HG02759 (cell line): ENCODE measurements at regions not wholly inside any gene's neighbourhood (a gene's known extent, or its start where the extent isn't known, plus 50 kb on each side); places are given as distances from the start of the nearest gene placed in this dataset.

Source experiments
- ATAC-seq: cut with Tn5 transposase; IDR thresholded peaks from one replicate; pipeline ENCODE4 v1.9.1; 2021; ENCODE audit warnings: mild to moderate bottlenecking, moderate library complexity; ENCODE audit not compliant: unreplicated experiment

DNA sequence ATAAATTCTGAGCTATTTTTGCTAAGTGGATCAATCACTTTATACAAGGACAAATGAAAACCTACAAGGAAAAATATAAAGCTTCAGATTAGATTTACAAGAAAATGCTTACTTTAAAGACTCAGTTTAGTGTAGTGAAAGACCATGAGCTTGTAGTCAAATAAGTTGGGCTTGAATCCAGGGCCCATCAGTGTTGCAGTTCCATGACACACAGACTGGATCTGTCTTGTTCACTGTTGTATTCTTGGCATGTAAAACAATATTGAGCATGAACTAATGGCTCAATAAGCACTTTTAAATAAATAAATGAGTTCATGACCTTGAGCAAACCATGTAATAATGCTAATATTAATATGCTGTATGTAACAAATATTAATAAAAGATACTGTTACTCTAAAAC lies 164.6 kb upstream of the KCND2 start:
- ATAC-seq = no peak

GRCh38 chr7:120110169-120110568 lies 162.8 kb upstream of the KCND2 start:
- no peak for ATAC-seq

GRCh38 chr7:120114626-120115025 lies 158.3 kb upstream of the KCND2 start:
- no peak for ATAC-seq

DNA sequence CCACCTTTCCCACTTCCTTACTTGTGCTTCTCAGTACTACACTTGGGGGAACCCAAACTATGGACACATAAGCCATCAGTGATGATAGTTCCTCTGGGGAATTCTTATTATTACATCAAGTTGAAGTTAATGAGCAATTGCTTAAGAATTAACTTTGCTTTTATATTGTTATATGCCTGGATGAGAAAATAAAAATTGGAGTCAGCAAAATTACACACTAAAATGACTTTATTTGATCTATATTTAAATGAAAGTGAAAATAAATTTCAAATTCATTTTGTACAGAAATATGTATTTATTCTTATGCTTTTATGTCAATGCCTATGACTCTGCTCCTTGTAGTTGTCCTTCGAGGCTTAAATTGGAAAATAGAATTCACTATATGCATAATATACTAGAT lies 149.4 kb upstream of the KCND2 start:
- no peak for ATAC-seq

GRCh38 chr7:120131096-120131839 lies 141.7 kb upstream of the KCND2 start:
- no peak for ATAC-seq

DNA sequence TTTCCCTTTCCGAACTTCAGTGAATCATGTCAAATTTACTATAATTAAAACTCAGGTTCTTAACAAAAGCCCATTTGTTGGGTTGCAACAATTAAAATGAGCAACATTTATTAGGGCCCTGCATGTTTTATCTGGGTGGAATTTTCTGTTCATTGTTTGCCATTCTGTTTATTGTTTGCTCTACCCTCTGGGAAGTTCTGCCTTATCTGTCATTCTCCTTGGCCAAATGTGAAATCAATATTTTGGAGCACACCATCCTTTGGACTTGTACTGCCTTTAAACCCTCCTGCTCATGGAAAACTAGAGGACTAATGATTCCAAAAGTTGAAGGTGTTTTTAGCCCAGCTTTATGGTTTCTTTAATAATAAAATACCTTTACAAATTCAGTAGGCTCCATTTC lies 134.5 kb upstream of the KCND2 start:
- ATAC-seq = no peak

- no peak for ATAC-seq
Measured at GRCh38 chr7:120156476-120156875, 116.5 kb upstream of the KCND2 start.

DNA sequence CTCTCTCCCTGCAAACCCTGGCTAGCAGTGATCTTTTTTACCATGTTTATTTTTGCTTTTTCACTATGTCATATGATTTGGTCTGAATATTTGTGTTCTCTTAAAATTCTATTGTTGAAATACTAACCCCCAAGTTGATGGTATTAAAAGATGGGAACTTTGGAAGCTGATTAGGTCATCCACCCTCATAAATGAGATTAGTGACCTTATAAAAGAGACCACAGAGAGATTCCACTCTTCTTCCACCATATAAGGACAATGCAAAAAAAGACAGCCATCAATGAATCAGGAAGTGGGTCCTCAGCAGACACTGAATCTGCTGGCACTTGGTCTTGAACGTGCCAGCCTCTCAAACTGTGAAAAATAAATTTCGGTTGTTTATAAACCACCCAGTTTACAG lies 112.8 kb upstream of the KCND2 start:
- no peak for ATAC-seq

GRCh38 chr7:120163449-120163848 lies 109.5 kb upstream of the KCND2 start:
- ATAC-seq = no peak

DNA sequence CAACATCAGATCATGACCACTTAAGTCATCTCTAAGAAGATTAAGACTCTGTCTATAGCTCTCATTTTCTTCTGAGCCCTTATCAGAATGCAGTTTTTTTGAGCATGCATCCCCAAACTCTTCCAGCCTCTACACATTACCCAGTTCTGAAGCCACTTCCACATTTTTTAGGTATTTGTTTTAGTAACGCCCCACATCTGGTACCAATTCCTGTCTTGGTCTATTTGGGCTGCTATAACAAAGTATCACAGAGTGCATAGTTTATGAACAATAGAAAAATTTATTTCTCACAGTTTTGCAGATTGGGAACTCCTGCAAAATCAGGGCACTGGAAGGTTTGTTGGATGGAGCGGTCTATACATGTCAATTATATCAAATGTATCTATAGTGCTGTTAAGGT lies 107.7 kb upstream of the KCND2 start:
- ATAC-seq = no peak

- no peak for ATAC-seq
Measured at GRCh38 chr7:120168066-120168465, 104.9 kb upstream of the KCND2 start.

DNA sequence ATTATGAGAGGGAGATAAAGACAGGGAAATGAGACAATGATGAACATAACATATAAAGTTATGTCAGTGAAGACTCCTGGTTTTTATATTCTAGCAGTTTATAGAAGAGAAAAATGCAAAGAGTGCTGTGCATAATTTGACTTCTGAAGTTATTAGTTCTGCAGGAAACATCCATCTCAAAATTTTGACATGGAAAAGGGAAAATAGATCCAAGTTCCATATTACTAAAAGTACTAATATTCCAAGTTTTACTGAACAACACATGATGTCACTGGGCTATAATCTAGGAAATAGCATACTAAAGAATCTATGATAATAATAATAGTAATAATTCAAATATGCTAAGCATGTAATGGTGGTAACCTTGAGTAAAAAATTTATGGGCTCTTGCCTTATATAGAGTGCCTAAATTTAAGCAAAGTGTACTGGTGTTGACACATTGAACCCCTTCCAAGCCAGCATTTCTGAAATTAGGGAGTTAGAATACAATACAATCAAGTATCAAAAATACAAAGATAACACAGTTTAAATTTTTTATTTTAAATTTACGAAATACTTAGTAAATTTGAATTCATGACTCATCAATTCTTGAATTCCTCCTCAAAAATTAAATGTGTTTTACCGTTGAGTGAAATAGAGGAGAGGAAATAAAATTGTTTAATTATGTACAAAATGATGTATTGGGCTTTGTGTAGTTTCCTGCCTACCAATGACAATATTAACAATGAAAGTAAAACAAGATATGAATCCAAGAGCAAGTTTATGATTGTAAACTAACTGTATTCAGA lies 102.8 kb upstream of the KCND2 start:
- ATAC-seq = no peak

- ATAC-seq = no peak
Measured at GRCh38 chr7:120170834-120171233, 102.1 kb upstream of the KCND2 start.

DNA sequence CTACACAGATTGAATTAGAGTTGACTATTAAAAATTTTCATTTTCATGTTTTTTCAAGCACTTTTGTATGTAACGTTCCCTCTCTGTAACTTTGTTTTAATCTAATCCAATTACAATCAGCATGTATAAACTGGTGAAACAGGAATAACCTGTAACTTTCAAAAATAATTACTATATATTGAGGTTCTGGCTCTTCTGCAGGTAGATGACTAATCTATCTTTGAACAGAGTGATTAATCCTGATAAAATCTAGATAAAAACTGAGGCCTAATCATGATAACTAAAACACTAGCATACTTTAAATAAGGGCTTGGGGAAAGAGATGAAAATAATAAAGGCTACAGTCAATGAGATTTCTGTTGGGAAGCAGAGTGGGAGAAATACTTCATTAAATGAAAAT lies 101.6 kb upstream of the KCND2 start:
- no peak for ATAC-seq

- ATAC-seq = no peak
Measured at GRCh38 chr7:120180221-120180620, 92.8 kb upstream of the KCND2 start.

DNA sequence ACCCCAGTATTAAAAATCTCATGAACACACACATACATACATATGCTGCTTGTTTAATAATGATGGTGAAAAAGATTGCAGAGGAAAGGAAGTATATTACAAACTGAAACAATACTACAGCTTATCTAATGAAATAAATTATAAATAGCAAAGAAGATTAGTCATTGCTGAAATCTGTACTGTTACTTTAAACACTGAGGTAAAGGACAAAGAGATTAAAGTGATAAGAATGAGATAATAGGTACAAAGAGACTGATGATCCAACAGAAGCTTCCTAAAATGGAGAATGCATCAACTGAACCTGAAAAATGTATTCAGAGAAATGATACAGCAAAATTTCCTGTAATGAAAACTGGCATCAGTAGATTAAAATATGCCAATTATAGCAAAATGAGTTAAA lies 91.5 kb upstream of the KCND2 start:
- ATAC-seq = no peak

DNA sequence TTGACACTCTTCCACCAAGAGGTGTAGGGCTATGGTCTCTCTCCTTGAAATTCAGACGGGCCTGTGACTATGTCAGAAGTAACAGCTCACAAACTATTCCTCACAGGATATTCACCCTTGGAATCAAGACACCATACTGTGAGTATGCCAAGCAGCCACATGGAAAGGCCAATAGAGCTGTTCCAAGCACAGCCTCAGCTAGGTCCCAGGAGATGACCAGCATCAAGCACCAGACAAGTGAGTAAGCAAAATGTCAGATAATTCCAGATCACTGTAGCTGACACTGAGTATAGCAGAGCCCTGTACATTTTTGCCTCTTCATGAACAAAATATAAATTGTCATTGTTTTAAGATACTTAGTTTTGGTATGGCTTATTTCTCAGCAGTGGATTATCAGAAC lies 88.1 kb upstream of the KCND2 start:
- ATAC-seq = no peak

DNA sequence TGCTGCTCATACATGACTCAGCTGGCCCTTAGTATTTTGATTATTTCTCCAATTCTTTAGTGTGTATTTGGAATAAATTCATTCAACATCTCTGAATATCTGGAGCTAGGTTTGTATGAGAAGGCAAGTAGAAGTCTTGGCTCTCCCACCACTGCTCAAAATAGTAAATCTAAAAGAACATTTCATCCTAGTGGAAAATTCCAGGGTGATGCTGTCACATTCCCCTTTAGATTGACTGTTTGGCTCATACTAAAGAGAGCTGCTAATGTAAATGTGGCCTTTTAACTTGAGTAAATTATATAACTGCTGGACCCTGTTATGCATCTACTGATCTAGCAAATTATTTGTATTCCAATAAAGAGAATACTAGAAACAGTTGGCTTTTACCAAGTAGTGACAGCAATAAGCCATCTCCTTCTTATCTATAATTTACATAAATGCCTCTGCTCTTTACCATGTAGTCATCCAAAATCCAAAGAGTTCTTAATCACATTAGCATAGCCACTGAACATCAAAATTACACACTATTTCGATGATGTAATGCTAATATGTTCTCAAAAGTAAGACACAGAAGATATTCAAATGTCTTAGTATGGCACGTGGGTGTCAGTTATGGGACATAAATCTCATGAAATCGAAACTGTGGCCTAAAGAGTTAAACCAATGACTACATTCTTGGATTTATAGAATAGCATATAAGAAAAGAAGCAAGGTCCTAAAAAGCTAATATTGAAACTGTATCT lies 86.9 kb upstream of the KCND2 start:
- ATAC-seq = no peak

DNA sequence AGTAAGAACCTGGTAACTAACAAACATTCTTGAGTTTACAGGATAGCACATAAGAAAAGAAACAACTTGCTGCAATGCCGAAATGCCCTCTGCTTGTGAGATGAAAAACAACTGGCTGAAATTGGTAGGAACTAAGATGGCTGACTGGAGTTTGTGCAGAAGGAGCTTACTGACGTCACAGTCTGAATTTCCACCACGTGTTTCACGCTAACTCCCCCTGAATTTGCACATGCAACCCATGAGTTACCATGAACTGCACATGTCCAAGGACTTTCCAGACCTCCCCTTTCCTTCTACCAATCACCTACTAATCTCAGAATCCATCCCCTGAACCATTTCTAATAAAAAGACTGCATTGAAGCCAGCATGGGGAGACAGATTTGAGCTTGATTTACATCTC lies 86.3 kb upstream of the KCND2 start:
- ATAC-seq = no peak

GRCh38 chr7:120189623-120190022 lies 83.4 kb upstream of the KCND2 start:
- no peak for ATAC-seq

- no peak for ATAC-seq
Measured at GRCh38 chr7:120190109-120190508, 82.9 kb upstream of the KCND2 start.

DNA sequence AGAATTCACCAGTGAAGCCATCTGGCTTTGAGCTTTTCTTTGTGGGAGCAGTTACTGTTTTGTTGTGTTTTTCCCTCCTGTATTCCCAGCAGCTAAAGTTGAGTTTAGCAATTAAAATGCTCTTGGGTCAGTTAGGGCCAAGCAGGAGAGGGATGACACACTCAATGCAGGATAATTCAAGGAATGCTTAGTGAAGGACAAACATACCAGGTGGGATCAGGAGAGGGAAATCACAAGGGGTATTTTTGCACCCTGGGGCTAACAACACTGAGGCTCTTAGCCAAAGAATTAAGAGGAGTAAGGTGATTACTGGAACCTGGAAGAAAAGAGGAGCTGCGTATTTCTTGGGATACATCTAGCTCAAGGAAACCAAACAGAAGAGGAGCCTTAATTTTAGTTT lies 82.4 kb upstream of the KCND2 start:
- ATAC-seq = no peak
